HL-60 (cell line): ENCODE measurements at regions not wholly inside any gene's neighbourhood (a gene's known extent, or its start where the extent isn't known, plus 50 kb on each side); places are given as distances from the start of the nearest gene placed in this dataset.

Source experiments
- CTCF ChIP-seq: IDR thresholded peaks from one replicate; pipeline ENCODE4 v1.5.1; 2011; ENCODE audit warnings: low read length, control low read depth, inconsistent platforms; ENCODE audit not compliant: insufficient read depth
- GABPA ChIP-seq: IDR thresholded peaks from 2 replicates; pipeline ENCODE4 v1.6.1; 2012; ENCODE audit warnings: low read depth
- POLR2AphosphoS5 ChIP-seq: IDR thresholded peaks from 2 replicates; pipeline ENCODE4 v1.6.1; 2012; ENCODE audit warnings: low read depth
- TF ChIP-seq, protein P1 (sequence below): IDR thresholded peaks from 2 replicates; pipeline ENCODE4 v1.6.1; 2012; ENCODE audit warnings: low read depth; ENCODE audit not compliant: insufficient replicate concordance

GRCh38 chr3:166123088-166123487 lies 285.9 kb upstream of the BCHE start:
- TF ChIP-seq CTCF (no peak), POLR2AphosphoS5 (no peak), GABPA (no peak)
- TF ChIP-seq, protein P1, sequence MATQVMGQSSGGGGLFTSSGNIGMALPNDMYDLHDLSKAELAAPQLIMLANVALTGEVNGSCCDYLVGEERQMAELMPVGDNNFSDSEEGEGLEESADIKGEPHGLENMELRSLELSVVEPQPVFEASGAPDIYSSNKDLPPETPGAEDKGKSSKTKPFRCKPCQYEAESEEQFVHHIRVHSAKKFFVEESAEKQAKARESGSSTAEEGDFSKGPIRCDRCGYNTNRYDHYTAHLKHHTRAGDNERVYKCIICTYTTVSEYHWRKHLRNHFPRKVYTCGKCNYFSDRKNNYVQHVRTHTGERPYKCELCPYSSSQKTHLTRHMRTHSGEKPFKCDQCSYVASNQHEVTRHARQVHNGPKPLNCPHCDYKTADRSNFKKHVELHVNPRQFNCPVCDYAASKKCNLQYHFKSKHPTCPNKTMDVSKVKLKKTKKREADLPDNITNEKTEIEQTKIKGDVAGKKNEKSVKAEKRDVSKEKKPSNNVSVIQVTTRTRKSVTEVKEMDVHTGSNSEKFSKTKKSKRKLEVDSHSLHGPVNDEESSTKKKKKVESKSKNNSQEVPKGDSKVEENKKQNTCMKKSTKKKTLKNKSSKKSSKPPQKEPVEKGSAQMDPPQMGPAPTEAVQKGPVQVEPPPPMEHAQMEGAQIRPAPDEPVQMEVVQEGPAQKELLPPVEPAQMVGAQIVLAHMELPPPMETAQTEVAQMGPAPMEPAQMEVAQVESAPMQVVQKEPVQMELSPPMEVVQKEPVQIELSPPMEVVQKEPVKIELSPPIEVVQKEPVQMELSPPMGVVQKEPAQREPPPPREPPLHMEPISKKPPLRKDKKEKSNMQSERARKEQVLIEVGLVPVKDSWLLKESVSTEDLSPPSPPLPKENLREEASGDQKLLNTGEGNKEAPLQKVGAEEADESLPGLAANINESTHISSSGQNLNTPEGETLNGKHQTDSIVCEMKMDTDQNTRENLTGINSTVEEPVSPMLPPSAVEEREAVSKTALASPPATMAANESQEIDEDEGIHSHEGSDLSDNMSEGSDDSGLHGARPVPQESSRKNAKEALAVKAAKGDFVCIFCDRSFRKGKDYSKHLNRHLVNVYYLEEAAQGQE, result no peak
